ENCODE measurements at regions not wholly inside any gene's neighbourhood (a gene's known extent, or its start where the extent isn't known, plus 50 kb on each side); places are given as distances from the start of the nearest gene placed in this dataset.

- 92% methylated on average over 1 of the region's 1 CpG; no CpG with 5 or more reads in 1 of the 2 experiments for WGBS, 2 experiments (ENCODE audit: extremely low coverage in 1 of 2, insufficient coverage in 1 of 2, insufficient read length in 1 of 2, insufficient replicate concordance in 2 of 2, low coverage in 1 of 2, low lambda C conversion rate in 2 of 2, missing lambda C conversion rate in 1 of 2)
- no peaks in the 10 kb centered on the region for H3K4me1 ChIP-seq (replicated peaks in 1 of 4; ENCODE audit: control insufficient read depth in 3 of 4, insufficient read depth in 4 of 4, low read length in 3 of 4)
- no peak overlapping the region for H2BK12ac ChIP-seq (ENCODE audit: low read depth, low read length)
- DNase-seq (ENCODE audit: low read depth in 1 of 2, low spot score in 2 of 2) (no peak), FAIRE-seq (no peak)
- H3K9me3 ChIP-seq (ENCODE audit: insufficient read depth in 2 of 2, low read depth in 1 of 2, low read length in 1 of 2): peaks cover 8 to 26% of the 10 kb centered on the region in 2 experiments
- no peak overlapping the region for H3K27ac ChIP-seq (ENCODE audit: low read depth, low read length)
- ChIA-PET CTCF (ENCODE audit: partially characterized antibody) (interaction anchor here (1.1 kb wide), 1 partner anchor 12 kb away, joined by 4 read pairs; no protein-coding TSS in a partner anchor), POLR2A (ENCODE audit: partially characterized antibody) (no interaction called here)
- no peak overlapping the region for H3K23ac ChIP-seq (ENCODE audit: insufficient read length)
- H3K4ac ChIP-seq (replicated peaks; ENCODE audit: insufficient read length, low read depth, low read length): no peak overlapping the region
- no peaks in the 10 kb centered on the region for H4K20me1 ChIP-seq (replicated peaks in 1 of 2; ENCODE audit: control insufficient read depth in 1 of 2, insufficient read depth in 2 of 2, low read length in 2 of 2)
- H3K79me2 ChIP-seq (ENCODE audit: control insufficient read depth in 1 of 2, insufficient read depth in 2 of 2, low read length in 2 of 2): no peaks in the 10 kb centered on the region
- H4K5ac ChIP-seq (ENCODE audit: insufficient read length, low read depth, low read length): no peak overlapping the region
- no peak overlapping the region for H2BK20ac ChIP-seq (ENCODE audit: low read length)
- H3K23me2 ChIP-seq (ENCODE audit: low read depth, low read length): no peaks in the 10 kb centered on the region
- no peak overlapping the region for H4K91ac ChIP-seq (replicated peaks; ENCODE audit: insufficient read length, low read length)
- no peak overlapping the region for H4K8ac ChIP-seq (ENCODE audit: extremely low read depth, insufficient read depth, low read length)
- H3K27me3 ChIP-seq (replicated peaks in 1 of 4; ENCODE audit: control insufficient read depth in 3 of 4, extremely low read depth in 1 of 4, insufficient read depth in 3 of 4, low read length in 3 of 4): no peaks in the 10 kb centered on the region
- no peak overlapping the region for H2BK5ac ChIP-seq (ENCODE audit: low read depth, low read length)
- H3K79me1 ChIP-seq (ENCODE audit: low read depth, low read length): no peaks in the 10 kb centered on the region
- H3K14ac ChIP-seq (ENCODE audit: insufficient read length): no peak overlapping the region
- H3K18ac ChIP-seq (ENCODE audit: extremely low read depth, low read length): no peak overlapping the region
- no peak overlapping the region for H3K4me2 ChIP-seq (ENCODE audit: insufficient read depth in 1 of 2, low read depth in 2 of 2, low read length in 2 of 2)
- H3K56ac ChIP-seq (replicated peaks; ENCODE audit: insufficient read length, low read depth, low read length): no peak overlapping the region
- H3K36me3 ChIP-seq (ENCODE audit: control insufficient read depth in 2 of 4, insufficient read depth in 4 of 4, low read length in 3 of 4): no peaks in the 10 kb centered on the region
- no peak overlapping the region for H2AFZ ChIP-seq (ENCODE audit: low read length)
- no peak overlapping the region for H2BK120ac ChIP-seq (replicated peaks; ENCODE audit: low read depth, low read length)
- no peak for TF ChIP-seq CTBP2 (IDR thresholded peaks at IDR 0.05; ENCODE audit: borderline replicate concordance, insufficient read depth, insufficient read length, low read length)
- no peak for TF ChIP-seq ASH2L (IDR thresholded peaks at IDR 0.05; ENCODE audit: low read length)
- TF ChIP-seq BRCA1 (IDR thresholded peaks at IDR 0.05; ENCODE audit: low read depth, low read length): no peak
- no peak for TF ChIP-seq MAFK (IDR thresholded peaks at IDR 0.05; ENCODE audit: low read depth, low read length)
- no peak for TF ChIP-seq JUN (IDR thresholded peaks at IDR 0.05; ENCODE audit: low read depth, low read length)
- TF ChIP-seq RFX5 (IDR thresholded peaks at IDR 0.05; ENCODE audit: borderline replicate concordance, low read depth, low read length): no peak
- TF ChIP-seq GABPA (IDR thresholded peaks at IDR 0.05; ENCODE audit: borderline replicate concordance, insufficient read depth, low read length): no peak
- TF ChIP-seq SIRT6 (IDR thresholded peaks at IDR 0.05; ENCODE audit: low read length): no peak
- no peak for TF ChIP-seq GTF2F1 (IDR thresholded peaks at IDR 0.05; ENCODE audit: borderline replicate concordance, low read depth, low read length)
- no peak for TF ChIP-seq HDAC2 (IDR thresholded peaks at IDR 0.05; ENCODE audit: borderline replicate concordance in 1 of 2, low read depth in 2 of 2, low read length in 2 of 2)
- no peak for TF ChIP-seq ATF2 (IDR thresholded peaks at IDR 0.05; ENCODE audit: low read length)
- no peak for TF ChIP-seq SIX5 (IDR thresholded peaks at IDR 0.05; ENCODE audit: low read depth, low read length)
- no peak overlapping the region for H3K9ac ChIP-seq (replicated peaks in 1 of 4; ENCODE audit: extremely low read depth in 1 of 4, low read depth in 3 of 4, low read length in 3 of 4)
- no peak overlapping the region for H2BK15ac ChIP-seq (ENCODE audit: low read length)
- no peak overlapping the region for H3K4me3 ChIP-seq (ENCODE audit: extremely low read depth in 1 of 4, insufficient read depth in 2 of 4, low read depth in 3 of 4, low read length in 4 of 4)
- H2AK5ac ChIP-seq (ENCODE audit: low read depth, low read length): no peak overlapping the region
These were observed 113.9 kb upstream of the TMTC4 start for GRCh38 chr13:100788540-100788939.
